Activated CD8-positive, alpha-beta memory T cell treated with anti-CD3 and anti-CD28 coated beads for 4 hours (primary cell): ENCODE measurements at regions not wholly inside any gene's neighbourhood (a gene's known extent, or its start where the extent isn't known, plus 50 kb on each side); places are given as distances from the start of the nearest gene placed in this dataset.
"Not testable (repeated sequence)": the region's sequence is repeated elsewhere in the genome, so short reads cannot be mapped to it uniquely, and the experiment has no call there.

Source experiments
- DNase-seq, 2 donors: peaks; one replicate each; pipeline ENCODE4 v3.0.0-alpha.2; 2020; ENCODE audit warnings: low read depth in 2 of 2

GRCh38 chr2:147420517-147420916 lies 424.3 kb upstream of the ACVR2A start:
- DNase-seq = no peak

DNA sequence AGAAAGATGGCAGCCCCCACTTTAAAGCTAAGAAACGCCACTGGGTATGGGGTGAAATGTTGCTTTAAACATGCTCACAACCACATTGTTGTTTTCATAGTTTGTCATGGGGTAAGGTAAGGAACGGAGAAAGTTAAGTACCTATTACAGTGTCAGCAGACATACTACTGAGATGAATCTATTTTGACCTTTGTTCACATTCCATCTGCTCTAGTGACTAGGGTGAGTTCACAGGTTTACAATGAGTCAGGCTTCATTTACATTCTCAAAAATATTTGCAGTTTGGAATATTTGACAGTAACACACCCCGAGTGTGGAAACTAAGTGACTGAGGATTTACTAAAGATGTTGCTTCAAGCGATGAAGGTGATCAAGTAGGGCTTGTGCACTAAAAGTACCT lies 428.7 kb upstream of the ACVR2A start:
- DNase-seq = no peak

DNA sequence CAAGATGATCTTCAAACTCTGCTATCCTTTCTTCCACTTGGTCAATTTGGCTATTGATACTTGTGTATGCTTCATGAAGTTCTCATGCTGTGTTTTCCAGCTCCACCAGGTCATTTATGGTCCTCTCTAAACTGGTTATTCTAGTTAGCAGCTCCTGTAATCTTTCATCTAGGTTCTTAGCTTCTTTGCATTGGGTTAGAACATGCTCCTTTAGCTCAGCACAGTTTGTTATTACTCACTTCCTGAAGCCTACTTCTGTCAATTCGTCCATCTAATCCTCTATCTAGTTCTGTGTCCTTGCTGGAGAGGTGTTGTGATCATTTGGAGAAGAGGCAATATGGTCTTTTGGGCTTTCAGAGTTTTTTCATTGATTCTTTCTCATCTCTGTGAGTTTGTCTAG lies 430.2 kb upstream of the ACVR2A start:
- DNase-seq = not testable (repeated sequence)

DNA sequence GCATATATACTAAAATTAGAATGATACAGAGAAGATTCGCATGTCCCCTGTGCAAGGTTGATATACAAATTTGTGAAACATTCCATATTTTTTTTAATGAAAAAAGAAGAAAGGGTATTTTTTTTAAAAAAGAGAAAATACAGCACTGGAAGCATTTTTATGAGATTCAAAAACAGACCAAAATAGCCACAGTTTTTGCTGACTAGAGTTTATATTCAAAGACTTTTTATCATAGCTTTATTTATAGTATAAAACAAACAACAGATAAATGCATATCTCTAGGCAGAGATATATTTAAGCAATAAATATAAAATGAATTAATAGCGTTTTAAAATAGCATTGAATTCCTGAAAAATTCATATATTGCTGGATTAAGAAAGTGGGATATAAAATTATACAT lies 436.5 kb upstream of the ACVR2A start:
- no peak for DNase-seq

- DNase-seq = no peak
Measured at GRCh38 chr2:147405651-147406050, 439.2 kb upstream of the ACVR2A start.

GRCh38 chr2:147398996-147399395 lies 445.8 kb upstream of the ACVR2A start:
- DNase-seq = no peak

- DNase-seq = no peak
Measured at GRCh38 chr2:147398301-147398700, 446.5 kb upstream of the ACVR2A start.

GRCh38 chr2:147396890-147397289 lies 447.9 kb upstream of the ACVR2A start:
- no peak for DNase-seq

GRCh38 chr2:147394179-147394790 lies 450.5 kb upstream of the ACVR2A start:
- DNase-seq = no peak

DNA sequence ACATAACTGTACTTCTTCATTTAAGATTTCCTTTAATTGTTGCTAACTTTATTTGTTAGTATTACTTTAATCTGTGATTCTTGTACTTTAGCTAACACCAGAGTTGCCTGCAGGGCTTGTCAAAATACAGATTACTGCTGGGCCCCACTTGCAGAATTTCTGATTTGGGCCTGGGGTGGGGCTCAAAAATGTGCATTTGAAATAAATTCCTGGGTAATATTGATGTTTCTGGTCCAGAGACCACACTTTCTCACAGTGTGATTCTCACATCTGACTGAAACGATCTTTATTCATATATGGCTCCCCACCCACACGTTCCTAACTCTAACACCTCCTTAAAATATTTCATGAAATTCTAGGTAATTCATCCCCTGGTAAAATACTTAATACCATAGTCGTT lies 452.6 kb upstream of the ACVR2A start:
- no peak for DNase-seq

- no peak for DNase-seq
Measured at GRCh38 chr2:147390475-147390874, 454.4 kb upstream of the ACVR2A start.

DNA sequence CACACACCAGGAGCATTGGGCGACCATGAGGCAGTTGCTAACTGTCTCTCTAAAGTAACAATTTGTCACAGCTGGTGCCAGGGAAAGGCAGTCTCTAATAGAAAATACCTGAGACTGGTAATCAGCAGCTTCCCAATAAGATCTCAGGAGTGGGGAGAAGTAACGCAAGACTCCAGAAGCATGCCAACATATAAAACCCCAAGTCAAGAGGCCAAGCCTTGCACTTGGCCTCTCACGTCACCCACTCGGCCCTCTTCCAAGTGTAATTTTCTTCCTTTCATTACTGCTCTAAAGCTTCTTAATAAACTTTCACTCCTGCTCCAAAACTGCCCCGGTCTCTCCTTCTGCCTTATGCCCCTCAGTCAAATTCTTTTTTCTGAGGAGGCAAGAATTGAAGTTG lies 455.6 kb upstream of the ACVR2A start:
- no peak for DNase-seq

GRCh38 chr2:147388217-147388616 lies 456.6 kb upstream of the ACVR2A start:
- DNase-seq = no peak

GRCh38 chr2:147386284-147386683 lies 458.5 kb upstream of the ACVR2A start:
- DNase-seq = no peak

- no peak for DNase-seq
Measured at GRCh38 chr2:147385600-147385999, 459.2 kb upstream of the ACVR2A start.

DNA sequence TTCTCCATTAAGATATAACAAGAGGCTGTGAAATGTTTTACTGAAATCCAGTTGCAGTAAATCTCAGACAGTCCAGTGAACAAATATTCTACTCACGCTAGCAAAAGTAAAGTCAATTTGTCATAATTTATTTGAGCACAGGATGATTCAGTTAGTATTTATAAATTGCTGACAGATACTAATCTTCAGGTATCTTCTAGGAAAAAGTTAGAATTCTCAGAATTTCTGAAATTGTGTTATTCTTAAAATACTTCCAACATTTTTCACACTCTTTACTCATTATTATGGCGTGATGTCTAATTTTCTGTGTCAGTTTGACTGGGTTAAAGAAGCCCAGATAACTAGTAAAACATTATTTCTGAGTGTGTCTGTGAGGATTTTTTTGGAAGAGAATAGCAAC lies 460.2 kb upstream of the ACVR2A start:
- DNase-seq = no peak

GRCh38 chr2:147382322-147382948 lies 462.4 kb upstream of the ACVR2A start:
- DNase-seq = no peak

DNA sequence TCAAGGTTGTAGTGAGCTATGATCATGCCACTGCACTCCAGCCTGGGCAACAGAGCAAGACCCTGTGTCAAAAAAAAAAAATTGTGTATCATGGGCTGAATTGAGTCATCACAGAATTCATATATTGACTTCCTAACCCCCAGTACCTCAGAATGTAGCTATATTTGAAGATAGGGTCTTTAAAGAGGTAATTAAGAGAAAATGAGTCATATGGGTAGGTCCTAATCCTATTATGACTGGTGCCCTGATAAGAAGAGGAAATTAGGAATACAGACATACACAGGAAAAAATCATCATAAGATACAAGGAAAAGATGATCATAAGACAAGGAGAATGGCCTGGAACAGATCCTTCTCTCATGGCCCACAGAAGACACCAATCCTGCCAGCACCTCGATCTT lies 466.4 kb upstream of the ACVR2A start:
- DNase-seq = no peak

DNA sequence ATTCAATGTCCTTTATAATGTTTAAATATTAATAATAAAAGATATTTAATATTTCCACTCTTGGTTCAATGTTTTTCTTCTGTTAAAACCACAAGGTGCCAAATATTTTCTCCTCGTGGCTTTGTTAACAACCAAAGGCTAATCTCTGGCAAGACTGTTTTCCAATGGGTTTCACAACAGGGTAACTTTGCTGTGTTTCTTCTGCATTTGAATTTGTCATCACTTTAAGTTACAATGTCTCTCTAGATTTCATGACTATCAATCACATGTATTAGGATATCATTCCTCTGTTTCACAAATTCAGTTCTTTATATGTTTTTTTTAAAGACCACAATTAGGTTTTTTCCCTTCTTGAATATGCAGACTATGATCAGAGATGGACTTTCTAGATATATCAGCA lies 469.8 kb upstream of the ACVR2A start:
- no peak for DNase-seq

DNA sequence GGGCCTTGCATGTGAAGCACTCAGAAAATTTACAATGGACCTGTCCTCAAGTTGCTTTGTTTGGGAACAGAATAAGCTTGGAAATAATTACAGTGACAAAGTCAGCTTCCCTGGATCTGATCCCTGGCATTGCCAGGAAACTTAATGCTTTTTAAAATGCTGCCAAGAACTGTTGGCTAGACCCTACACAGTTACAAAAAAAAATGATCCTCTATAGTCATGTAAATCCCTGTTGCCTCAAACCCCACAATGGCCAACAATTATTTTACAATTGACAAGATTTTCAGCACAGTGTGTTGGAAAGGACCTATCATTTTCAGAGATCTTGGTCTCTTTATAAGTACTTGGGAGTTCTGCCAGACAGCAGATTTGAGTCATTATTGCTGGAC lies 470.4 kb upstream of the ACVR2A start:
- no peak for DNase-seq

DNA sequence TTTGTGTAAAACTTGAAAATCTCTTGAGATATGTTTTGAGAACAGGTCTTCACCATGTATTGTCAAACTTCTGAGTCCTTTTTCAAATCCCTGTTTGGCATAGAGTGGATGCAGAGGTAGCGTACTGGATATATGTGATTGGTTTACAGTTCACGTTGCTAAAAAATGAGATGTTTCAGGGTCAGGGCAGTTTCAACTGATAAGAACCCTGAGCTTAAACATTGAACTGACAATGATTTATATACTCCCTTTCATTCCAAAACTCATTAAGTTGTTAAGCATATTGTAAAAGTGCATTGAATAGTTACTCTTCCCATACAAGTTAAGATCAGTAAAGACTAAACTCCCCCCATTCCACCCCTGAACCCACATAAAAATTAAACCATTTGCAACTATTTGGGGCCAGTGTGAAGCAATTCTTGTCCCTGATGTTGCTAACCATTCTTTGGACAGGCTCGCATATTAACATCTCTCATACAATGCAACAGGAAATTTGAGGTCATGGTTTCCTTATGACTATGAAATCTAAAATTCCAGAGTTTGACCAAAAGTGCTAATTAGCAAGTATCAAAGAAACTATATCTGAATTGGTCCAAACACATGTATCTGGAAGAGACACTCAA lies 470.9 kb upstream of the ACVR2A start:
- no peak for DNase-seq

DNA sequence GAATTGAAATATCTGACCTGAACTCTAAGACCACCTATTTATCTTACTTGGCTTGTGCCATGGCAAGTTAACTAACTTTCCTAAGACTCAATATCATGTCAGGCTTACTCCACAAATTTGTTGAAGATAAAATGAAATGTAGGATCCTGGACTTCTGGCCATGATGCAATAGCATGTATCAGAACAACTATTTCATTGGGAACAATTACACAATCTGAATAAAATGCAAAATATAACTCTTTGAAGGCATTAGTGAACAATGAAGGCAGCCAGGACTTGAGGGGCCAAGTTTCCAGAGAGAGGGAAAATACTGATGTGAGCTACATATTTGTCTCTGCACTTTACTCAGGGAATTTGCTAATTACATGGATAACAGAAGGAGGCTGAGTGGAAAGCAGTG lies 476.5 kb upstream of the ACVR2A start:
- DNase-seq = no peak

- DNase-seq = no peak
Measured at GRCh38 chr2:147366279-147366678, 478.6 kb upstream of the ACVR2A start.

- no peak for DNase-seq
Measured at GRCh38 chr2:147365622-147366021, 479.2 kb upstream of the ACVR2A start.
